GM12878 (cell line): ENCODE measurements at regions not wholly inside any gene's neighbourhood (a gene's known extent, or its start where the extent isn't known, plus 50 kb on each side); places are given as distances from the start of the nearest gene placed in this dataset.

Experiments
- ATAC-seq: fragments of 200-7000 bp; cut with Tn5 transposase; 3 replicates; pipeline ENCODE4 v1.9.1; 2020; ENCODE audit warnings: mild to moderate bottlenecking, moderate library complexity
- BruUV-seq: library from RNA; stranded (reverse); fragments of 400-500 nt; replicated peaks from 2 replicates; lab custom pipeline; 2021; lab: Mats Ljungman, UMichigan
- CTCF ChIA-PET: fragments of 300-600 bp; sonication (Branson Sonifier 250); formaldehyde crosslinking; extraction: SDS; loops from one replicate; lab custom pipeline; 2021; ENCODE audit warnings: inconsistent platforms; lab: Yijun Ruan, JAX
- POLR2A ChIA-PET: fragments of 350-600 bp; formaldehyde crosslinking; extraction: SDS; loops from one replicate; lab custom pipeline; 2021; ENCODE audit warnings: inconsistent platforms; lab: Charles Lee
- RAD21 ChIA-PET: fragments of 300-600 bp; sonication (Branson Sonifier 250); formaldehyde crosslinking; loops from one replicate; lab custom pipeline; 2023; ENCODE audit warnings: antibody characterized with exemption; ENCODE audit not compliant: unreplicated experiment; lab: Charles Lee
- SMC1A ChIA-PET: fragments of 300-600 bp; sonication (Branson Sonifier 250); formaldehyde crosslinking; loops from one replicate; lab custom pipeline; 2023; ENCODE audit not compliant: unreplicated experiment, uncharacterized antibody; lab: Charles Lee
- DNase-seq: peaks from one replicate; pipeline ENCODE4 v3.0.0-alpha.2; 2011; ENCODE audit warnings: low read depth, low spot score
- FAIRE-seq: peaks from 3 replicates; lab custom pipeline; 2011; peaks lifted over from hg19 to GRCh38; lab: Jason Lieb, UNC
- H2AFZ ChIP-seq: 2 replicates; pipeline ENCODE4 v1.6.0; 2011; ENCODE audit warnings: low read depth, low read length, control low read depth; ENCODE audit not compliant: control insufficient read depth
- H3K27ac ChIP-seq: 2 replicates; pipeline ENCODE4 v1.5.1; 2011; ENCODE audit warnings: control low read depth; ENCODE audit not compliant: control insufficient read depth, insufficient read depth
- H3K27me3 ChIP-seq, 2 experiments: replicated peaks in 1 of 2; 2 replicates each; pipeline versions ENCODE4 v1.6.0 to v1.6.1; 2011; ENCODE audit warnings: low read length in 1 of 2; ENCODE audit not compliant: control insufficient read depth in 2 of 2, insufficient read depth in 2 of 2
- H3K36me3 ChIP-seq, 2 experiments: 2 replicates each; pipeline ENCODE4 v1.5.1; 2011; ENCODE audit warnings: low read length in 1 of 2; ENCODE audit not compliant: control insufficient read depth in 2 of 2, insufficient read depth in 2 of 2
- H3K4me1 ChIP-seq: 2 replicates; pipeline ENCODE4 v1.6.1; 2011; ENCODE audit warnings: mild to moderate bottlenecking, low read length, moderate library complexity, mixed read lengths; ENCODE audit not compliant: control insufficient read depth, insufficient read depth
- H3K4me2 ChIP-seq: 2 replicates; pipeline ENCODE4 v1.6.0; 2011; ENCODE audit warnings: control low read depth; ENCODE audit not compliant: control insufficient read depth, insufficient read depth
- H3K4me3 ChIP-seq: fragments of 200-600 bp; sonication (generic); 2 replicates; pipeline ENCODE4 v1.5.1; 2016
- H3K79me2 ChIP-seq: 2 replicates; pipeline ENCODE4 v1.6.0; 2011; ENCODE audit warnings: low read length; ENCODE audit not compliant: control insufficient read depth, insufficient read depth
- H3K9ac ChIP-seq: 2 replicates; pipeline ENCODE4 v1.8.0; 2011; ENCODE audit warnings: low read length, control low read depth, mixed read lengths; ENCODE audit not compliant: control insufficient read depth, insufficient read depth
- H3K9me3 ChIP-seq: replicated peaks from 3 replicates; pipeline ENCODE4 v1.5.1; 2011; ENCODE audit warnings: mild to moderate bottlenecking, low read length; ENCODE audit not compliant: control insufficient read depth, insufficient read depth
- H4K20me1 ChIP-seq: 2 replicates; pipeline ENCODE4 v1.6.0; 2011; ENCODE audit not compliant: control insufficient read depth, insufficient read depth
- BRCA1 ChIP-seq: IDR thresholded peaks from 2 replicates; pipeline ENCODE4 v1.6.1; 2011; ENCODE audit warnings: low read depth, low read length, improper control_type of control experiment
- CBX3 ChIP-seq: fragments of 200-600 bp; sonication (generic); IDR thresholded peaks from 2 replicates; pipeline ENCODE4 v1.6.1; 2016; ENCODE audit warnings: low read depth, borderline replicate concordance
- DPF2 ChIP-seq: fragments of 450-650 bp; IDR thresholded peaks from 2 replicates; pipeline ENCODE4 v1.6.1; 2017; ENCODE audit warnings: mild to moderate bottlenecking
- E2F4 ChIP-seq: IDR thresholded peaks from 2 replicates; pipeline ENCODE4 v1.6.1; 2012; ENCODE audit warnings: low read depth, low read length, improper control_type of control experiment
- EP300 ChIP-seq, 2 experiments: fragments of 150-350 bp in 1 of 2; IDR thresholded peaks; 2 replicates each; pipeline ENCODE4 v1.6.1; 2011 to 2012; ENCODE audit warnings: low read depth in 2 of 2, low read length in 2 of 2, borderline replicate concordance in 1 of 2, improper control_type of control experiment in 1 of 2, inconsistent platforms in 1 of 2; ENCODE audit not compliant: control insufficient read depth in 1 of 2
- FOS ChIP-seq: IDR thresholded peaks from 3 replicates; pipeline ENCODE4 v1.6.1; 2011; ENCODE audit warnings: borderline replicate concordance; ENCODE audit not compliant: insufficient read length; ENCODE audit errors: extremely low read depth
- HDGF ChIP-seq: fragments of 450-650 bp; IDR thresholded peaks from 2 replicates; pipeline ENCODE4 v1.6.1; 2016; ENCODE audit warnings: antibody characterized with exemption
- MYB ChIP-seq: fragments of 150-350 bp; IDR thresholded peaks from 2 replicates; pipeline ENCODE4 v1.6.1; 2014; ENCODE audit warnings: mild to moderate bottlenecking, low read depth, low read length, borderline replicate concordance
- NR2C1 ChIP-seq: fragments of 450-650 bp; IDR thresholded peaks from 2 replicates; pipeline ENCODE4 v1.6.1; 2017; ENCODE audit warnings: antibody characterized with exemption, mild to moderate bottlenecking, moderate library complexity
- NR2F1 ChIP-seq: fragments of 450-650 bp; conservative IDR thresholded peaks from 2 replicates; pipeline ENCODE4 v1.6.1; 2017; ENCODE audit warnings: mild to moderate bottlenecking
- PAX5 ChIP-seq: IDR thresholded peaks from 2 replicates; pipeline ENCODE4 v1.6.1; 2011; ENCODE audit warnings: low read depth, low read length, borderline replicate concordance
- USF1 ChIP-seq: IDR thresholded peaks from 2 replicates; pipeline ENCODE4 v1.6.1; 2011; ENCODE audit warnings: borderline replicate concordance, low read depth, mild to moderate bottlenecking, moderate library complexity, mixed read lengths, low read length; ENCODE audit not compliant: insufficient read depth; ENCODE audit errors: extremely low read length
- ZNF274 ChIP-seq: IDR thresholded peaks from one replicate; pipeline ENCODE4 v1.8.0; 2011; ENCODE audit not compliant: insufficient read length, insufficient read depth
- WGBS: methylation state at CpG from one replicate; pipeline ENCODE4 v1.1.6; 2016; ENCODE audit warnings: low lambda C conversion rate; ENCODE audit not compliant: insufficient replicate concordance, insufficient coverage; ENCODE audit errors: missing lambda C conversion rate; 5-methylcytosine and 5-hydroxymethylcytosine counted together
- in situ Hi-C: fragments of 300-500 bp; cut with MboI; formaldehyde crosslinking; loops from 9 replicates; pipeline ENCODE4 v1.14.3; 2018; ENCODE audit warnings: mixed read lengths
- intact Hi-C: fragments of 100-400 bp; cut with micrococcal nuclease; formaldehyde crosslinking; loops from one replicate; pipeline ENCODE4 v1.14.2; 2022; ENCODE audit not compliant: unreplicated experiment

- ChIA-PET POLR2A (interaction anchor here (0.6 to 2.4 kb wide), 3 partner anchors 10 to 30 kb away, joined by 3 to 10 read pairs (median 5); no protein-coding TSS in a partner anchor), RAD21 (interaction anchor here (1.0 to 2.0 kb wide), 2 partner anchors 12 to 67 kb away, joined by 3 to 5 read pairs; no protein-coding TSS in a partner anchor), SMC1A (interaction anchor here (1.1 to 2.4 kb wide), 7 partner anchors 12 to 243 kb away, joined by 3 to 16 read pairs (median 4); no protein-coding TSS in a partner anchor), CTCF (interaction anchor here (0.6 to 2.4 kb wide), 6 partner anchors 10 to 379 kb away, joined by 3 to 15 read pairs (median 4); no protein-coding TSS in a partner anchor)
- no peak for FAIRE-seq
- Histone ChIP-seq H4K20me1 (no peaks in the 10 kb centered on the region), H3K9me3 (no peaks in the 10 kb centered on the region), H3K4me2 (no peak overlapping the region), H2AFZ (no peak overlapping the region), H3K4me3 (no peak overlapping the region), H3K27me3 (no peaks in the 10 kb centered on the region), H3K36me3 (no peaks in the 10 kb centered on the region), H3K79me2 (no peaks in the 10 kb centered on the region), H3K27ac (no peak overlapping the region), H3K4me1 (no peaks in the 10 kb centered on the region), H3K9ac (no peak overlapping the region)
- intact Hi-C loops = no loop called here
- ATAC-seq = no peak
- no peak for DNase-seq
- TF ChIP-seq E2F4 (no peak), ZNF274 (no peak), MYB (no peak), FOS (no peak), DPF2 (no peak), HDGF (no peak), USF1 (no peak), PAX5 (no peak), CBX3 (no peak), BRCA1 (no peak), NR2C1 (no peak), EP300 (IDR thresholded peaks at IDR 0.05; ENCODE audit: borderline replicate concordance in 1 of 2, control insufficient read depth in 1 of 2, low read depth in 2 of 2, low read length in 2 of 2) (no peak), NR2F1 (no peak)
- 69% methylated on average over 4 of the region's 4 CpGs for WGBS
- BruUV-seq = no TSS peak
- in situ Hi-C loops = no loop called here
Observed at GRCh38 chr4:128528793-128529553, 241.4 kb upstream of the PGRMC2 start.
